Superior temporal gyrus (tissue), 1 donor: ENCODE measurements at regions not wholly inside any gene's neighbourhood (a gene's known extent, or its start where the extent isn't known, plus 50 kb on each side); places are given as distances from the start of the nearest gene placed in this dataset.
"Not testable (repeated sequence)": the region's sequence is repeated elsewhere in the genome, so short reads cannot be mapped to it uniquely, and the experiment has no call there.

Source experiments
- DNase-seq: peaks from one replicate; pipeline ENCODE4 v3.0.0-alpha.2; 2016; ENCODE audit errors: extremely low spot score

DNA sequence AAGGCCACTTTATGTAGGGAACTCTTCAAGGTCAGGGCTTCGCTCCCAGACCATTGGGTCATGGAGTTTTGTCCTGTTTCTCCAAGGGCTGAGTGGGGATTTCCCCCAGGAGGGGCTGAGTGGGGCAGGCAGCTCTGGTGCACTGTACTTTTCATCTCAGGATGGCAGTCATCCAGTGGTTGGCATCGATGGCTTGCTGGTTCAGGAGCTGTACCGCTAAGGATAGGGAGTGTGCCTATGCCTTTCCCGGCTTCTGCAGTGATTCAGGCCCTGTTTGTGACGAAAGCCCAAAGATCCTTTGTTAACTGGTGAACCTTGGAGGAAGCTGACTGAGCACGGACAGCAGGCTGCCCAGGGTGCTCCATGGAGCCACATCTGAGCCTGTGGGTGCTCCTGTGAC lies 100.1 kb upstream of the GADD45A start:
- no peak for DNase-seq

DNA sequence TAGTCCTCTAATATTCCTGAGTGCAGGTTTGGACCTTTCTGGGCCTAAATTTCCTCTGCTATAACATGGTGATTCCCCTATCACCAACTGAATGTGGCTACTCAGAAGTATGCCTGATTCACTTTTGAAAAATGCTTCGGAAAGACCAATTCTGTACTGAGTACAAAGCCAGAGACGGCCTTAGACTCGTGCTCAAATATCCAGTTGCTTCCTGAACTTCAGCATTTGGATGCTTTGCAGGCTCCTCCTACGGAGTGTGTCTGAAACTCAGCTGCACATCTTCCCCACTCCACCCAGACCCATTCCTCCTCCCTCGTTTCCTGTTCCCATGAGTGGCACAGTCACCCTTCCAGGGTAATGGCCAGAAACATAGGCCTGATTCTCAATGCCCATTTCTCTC lies 98.4 kb upstream of the GADD45A start:
- DNase-seq: no peak

DNA sequence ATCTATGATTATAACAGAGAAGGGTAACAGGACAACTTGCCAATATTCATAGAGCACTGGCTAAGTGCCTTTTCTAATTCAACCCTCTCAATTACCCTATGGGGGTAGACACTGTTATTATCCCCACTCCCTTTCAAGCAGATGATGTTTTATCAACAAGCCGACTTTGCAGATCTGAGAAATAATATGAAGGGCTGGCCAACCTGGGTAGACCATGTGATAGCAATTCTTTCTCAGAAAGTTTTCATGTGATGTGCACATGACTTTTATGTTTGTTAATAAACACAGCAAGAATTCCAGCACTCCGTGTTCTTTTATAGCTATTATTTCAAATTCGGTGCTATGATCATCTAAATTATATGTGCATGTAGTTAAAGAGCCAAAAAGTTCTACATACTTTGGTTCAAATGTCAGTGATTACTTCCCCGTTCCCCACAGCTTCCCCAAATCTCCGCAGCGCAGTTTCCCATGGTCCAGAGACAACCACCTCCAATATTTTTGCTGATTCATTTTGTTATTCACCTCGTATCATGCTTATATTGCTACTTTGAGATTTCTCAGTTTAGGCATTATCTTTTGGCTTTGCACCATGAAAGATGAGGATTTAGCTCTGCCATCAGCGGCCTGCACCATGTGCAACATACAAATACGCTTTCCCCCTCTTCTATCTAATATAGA lies 96.7 kb upstream of the GADD45A start:
- no peak for DNase-seq

DNA sequence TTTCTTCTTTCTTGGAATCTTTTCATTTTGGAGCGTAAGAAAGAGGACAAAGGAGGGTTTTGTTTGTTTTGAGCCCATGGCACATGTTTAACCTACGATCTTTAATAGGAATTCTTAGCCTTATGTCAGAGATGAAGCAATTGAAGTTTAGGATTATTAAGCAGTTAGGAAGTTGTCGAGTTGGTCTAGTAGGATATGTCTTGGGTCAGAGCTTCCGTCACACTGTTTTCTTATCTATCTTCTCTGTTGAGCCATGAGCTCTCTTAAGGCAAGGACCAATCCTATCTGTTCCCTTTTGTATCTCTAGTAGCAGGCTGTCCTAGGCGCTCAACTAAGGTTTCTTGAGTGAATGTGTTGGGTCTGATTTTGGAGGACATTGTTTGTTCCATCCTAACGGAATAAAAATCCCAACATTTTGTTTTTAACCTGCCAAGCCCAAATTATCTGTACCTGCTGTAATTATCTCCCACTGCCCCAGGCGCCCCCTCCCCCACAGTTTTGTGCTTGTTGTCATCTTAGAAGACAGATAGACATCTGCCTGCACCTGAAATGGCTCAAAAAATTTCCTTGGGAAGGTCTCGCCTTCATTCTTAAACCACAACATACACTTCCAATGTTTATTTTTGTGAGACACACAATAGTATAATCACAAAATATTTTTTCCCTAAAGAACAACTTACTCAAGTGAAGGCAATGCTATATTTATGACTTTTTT lies 95.3 kb upstream of the GADD45A start:
- DNase-seq: no peak

DNA sequence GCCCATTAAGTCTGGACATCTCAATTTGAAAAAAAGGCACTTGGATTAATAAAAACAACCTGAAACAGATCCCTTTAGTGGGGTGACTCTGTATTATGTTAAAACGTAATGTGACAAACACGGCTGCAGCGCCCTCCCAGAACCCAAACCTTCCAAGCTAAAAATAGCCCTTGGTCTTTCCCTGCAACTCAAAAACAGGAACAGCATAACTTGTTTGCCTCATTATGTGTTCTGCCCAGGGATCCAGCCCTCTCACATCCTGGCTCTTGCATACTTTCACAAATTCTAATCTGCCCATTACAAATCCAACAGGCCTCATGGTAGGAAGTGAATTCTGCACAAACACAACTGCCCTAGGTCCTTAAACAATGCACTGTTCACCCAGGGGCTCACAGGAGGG lies 94.7 kb upstream of the GADD45A start:
- DNase-seq: no peak

DNA sequence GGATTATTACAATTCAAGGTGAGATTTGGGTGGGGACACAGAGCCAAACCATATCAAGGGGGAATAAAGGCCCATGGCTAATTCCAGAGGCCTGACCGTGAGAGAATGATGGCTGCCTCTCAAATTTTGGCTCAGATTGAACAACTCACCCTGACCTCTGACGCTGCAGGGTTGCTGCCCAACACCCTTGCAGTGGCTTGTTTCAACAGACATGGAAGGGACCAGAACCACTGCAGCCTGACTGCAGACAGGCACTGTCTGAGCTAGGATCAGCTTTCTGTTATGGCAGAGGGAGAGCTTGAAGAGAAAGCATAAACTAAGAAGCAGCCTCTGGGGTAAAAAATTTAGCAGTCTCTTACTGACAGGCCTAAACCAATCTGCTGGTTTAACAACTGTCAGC lies 90.2 kb upstream of the GADD45A start:
- DNase-seq: no peak

DNA sequence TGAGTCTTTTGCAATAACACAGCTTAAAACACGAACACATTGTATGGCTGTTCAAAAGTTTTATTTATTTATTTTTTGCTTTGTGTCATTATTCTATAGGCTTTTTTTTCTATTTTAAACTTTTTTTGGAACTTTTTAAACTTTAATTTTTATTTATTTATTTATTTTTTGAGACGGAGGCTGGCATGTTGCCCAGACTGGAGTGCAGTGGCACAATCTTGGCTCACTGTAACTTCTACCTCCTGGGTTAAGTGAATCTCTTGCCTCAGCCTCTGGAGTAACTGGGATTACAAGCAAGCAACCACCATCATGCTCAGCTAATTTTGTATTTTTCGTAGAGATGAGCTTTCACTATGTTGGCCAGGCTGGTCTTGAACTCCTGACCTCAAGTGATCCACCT lies 88.3 kb upstream of the GADD45A start:
- DNase-seq: no peak

DNA sequence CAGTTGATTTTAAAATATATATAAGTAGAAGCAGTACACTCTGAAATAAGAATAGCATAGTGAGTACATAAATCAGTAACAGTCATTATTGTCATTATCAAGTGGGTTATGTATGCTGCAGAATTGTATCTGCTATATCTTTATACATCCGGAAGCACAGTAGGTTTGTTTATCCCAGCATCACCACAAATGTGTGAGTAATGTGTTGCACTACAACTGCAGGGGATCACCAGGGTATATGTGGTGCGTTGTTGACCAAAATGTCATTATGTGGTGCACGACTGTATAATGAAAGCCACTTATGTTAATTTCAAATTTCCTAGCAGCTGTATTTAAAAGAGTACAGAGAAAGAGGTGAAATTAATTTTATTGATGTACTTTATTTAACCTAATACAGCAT lies 87.7 kb upstream of the GADD45A start:
- DNase-seq: no peak

DNA sequence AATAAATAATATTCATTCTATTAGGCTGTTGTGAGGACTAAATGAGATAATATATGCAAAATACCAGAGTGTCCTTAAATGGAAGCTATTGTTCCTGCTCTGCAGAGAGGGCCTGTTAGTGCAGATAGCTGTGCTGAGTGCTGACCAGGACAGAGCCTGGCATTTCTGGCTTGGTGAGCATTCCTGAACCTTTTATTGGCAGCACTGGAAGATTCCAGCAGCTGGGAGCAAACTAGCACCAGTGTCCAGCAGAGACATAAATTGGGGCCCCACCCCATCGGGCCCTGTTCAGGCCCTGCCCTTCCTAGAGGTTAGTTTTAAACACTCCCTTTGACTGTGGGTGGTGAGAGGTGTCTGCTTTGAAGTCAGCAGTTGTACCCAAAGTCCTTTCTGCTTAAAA lies 85.9 kb upstream of the GADD45A start:
- DNase-seq: no peak

DNA sequence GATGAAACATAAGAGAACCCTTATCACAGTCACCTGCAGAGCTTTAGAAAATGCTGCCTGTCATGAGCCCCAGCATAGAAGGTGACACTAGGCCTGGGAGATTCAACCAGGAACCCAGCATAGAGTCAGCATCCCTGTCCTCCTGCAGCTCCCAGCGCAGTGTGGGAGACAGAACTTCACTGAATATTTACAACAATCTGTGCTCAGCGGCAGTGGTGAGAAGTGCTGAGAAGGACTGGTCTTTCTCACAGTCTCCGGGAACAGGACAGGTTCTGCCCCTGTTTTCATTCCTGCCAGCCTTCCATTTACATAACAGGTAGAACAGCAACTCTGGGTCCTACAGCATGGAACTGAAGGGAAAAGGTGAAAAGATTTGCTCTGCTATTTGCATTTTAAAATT lies 83.5 kb upstream of the GADD45A start:
- no peak for DNase-seq

DNA sequence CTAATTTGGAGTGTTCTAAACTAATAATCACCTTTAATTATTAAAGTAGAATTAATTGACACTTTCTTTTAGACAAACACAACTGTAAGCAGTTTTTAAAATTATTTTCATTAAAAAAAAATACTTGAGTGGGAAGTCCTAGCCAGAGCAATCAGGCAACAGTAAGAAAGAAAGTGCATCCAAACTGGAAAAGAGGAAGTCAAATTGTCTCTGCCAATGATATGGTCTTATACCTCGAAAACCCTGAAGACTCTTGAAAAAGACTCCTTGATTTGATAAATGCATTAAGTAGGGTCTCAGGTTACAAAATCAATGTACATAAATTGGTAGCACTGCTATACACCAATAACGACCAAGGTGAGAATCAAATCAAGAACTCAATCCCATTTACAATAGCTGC lies 83.0 kb upstream of the GADD45A start:
- no peak for DNase-seq

DNA sequence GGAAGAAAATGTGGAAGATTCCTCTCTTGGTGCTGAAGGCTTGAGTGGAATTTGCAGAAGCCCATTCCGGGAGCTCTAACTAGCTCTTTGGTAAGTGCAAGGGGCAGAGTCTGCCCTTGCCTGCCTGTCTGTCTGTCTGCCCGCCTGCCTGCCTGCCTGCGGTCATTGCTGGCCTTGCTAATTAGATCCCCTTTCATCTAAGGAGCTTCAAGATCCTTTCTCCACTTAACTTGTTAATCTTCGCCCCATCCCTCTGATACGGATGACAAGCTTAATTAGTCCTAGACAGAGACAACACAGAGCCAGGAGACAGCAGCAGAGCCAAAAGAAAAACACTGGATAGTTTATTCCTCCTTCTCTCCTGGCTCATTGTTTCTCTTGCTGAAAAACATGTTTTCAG lies 80.2 kb upstream of the GADD45A start:
- DNase-seq: no peak

DNA sequence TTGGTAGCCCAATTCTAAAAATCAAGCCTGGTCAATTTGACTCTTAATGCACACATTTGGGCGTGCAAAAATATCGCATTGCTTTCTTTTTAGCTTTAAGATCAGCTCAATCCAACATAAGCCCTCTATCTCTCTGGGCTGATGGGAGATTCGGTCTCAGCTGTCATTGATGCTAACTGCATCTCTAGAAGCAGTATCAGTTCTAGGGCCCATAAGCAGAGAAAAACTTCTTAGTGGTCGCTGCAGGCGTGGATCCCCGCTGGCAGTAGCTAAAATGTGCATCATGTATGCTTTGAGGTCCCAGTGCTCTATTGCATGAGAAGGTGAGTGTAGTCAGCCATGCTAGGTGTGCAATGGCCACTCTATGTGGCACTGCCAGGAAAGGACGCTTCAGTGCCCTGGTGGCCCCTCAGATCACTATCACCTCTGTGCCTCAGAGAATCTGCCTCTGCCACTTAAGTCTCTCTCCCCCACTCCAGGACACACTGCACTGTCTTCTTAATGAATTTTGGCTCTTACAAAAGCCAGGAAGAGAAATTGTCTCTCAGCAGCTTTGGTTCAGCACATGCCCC lies 79.7 kb upstream of the GADD45A start:
- no peak for DNase-seq

DNA sequence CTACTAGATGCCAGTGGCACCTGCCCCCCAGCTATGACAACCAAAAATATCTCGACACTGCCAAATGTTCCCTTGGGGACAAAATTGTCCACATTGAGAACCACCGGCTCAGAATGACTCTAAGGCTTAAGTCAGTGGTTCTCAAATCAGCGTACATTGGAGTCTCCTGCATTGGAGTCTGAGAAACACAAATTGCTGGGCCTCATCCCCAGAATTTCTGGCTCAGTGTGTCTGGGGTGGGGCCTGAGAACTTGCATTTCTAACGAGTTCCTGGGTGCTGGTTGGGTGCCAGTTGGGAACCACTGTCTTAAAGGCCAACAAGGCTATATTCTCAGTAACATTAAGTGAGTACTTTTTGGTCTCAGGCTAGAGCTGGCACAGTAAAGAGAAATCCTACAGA lies 77.7 kb upstream of the GADD45A start:
- no peak for DNase-seq

DNA sequence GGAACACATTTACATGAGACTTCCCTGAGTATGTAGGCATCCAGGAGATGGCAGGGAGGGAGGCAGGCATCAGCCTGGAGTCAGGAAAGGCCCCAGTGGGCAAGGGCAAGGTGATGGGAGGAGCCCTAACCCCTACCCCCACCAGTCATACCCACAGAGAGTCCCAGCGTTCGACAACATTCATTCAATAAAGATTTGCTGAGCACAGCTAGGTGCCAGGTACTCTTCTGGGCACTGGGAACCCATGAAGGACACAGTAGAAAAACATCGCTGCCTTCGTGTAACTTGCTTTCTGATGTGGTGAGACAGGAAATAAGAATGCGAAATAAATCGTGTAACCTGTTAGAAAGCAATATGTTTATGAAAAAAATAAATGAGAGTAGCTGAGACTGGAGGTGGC lies 77.3 kb upstream of the GADD45A start:
- DNase-seq: no peak

DNA sequence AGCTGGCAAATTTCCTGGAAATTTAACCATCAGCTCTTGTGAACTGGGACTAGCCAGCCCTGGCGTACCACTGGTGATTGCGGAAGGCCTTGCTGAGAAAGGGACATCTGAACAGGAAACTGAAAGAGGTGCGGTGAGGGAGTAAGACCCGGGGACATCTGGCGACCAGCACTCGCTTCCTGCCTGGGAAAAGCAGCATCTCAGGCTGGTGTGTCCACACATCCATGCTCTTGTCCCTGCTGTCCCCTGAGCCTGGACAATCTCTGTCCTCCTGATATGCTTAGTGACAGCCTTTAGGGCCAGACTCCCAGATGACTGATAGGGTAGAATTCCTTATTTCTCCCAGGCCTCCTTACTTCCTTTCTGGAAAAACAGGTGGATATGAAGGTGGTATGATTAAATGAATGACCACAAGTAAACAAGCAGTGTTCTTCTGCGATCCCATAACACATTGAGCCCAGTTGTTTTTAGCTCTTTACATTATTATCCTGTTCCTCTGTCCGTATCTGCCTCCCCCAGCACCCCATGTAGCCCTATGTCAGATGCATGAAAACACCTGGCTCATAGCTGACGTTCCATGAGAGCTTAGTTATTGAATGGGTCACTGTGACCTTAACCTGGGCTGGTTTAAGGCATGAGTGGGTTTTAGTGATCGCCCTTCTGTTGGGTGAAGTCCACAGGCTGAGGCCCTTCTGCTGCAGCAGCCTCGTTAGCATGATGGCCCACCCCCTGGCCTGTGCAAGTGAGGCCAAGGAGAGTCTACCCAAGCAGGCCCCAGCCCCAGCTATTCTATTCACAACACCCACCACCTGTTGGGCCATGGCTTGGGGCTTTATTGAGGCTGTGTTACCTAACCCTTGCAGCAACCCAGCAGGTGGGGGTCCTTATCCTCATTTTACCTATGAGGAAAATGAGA lies 76.1 kb upstream of the GADD45A start:
- DNase-seq: no peak

DNA sequence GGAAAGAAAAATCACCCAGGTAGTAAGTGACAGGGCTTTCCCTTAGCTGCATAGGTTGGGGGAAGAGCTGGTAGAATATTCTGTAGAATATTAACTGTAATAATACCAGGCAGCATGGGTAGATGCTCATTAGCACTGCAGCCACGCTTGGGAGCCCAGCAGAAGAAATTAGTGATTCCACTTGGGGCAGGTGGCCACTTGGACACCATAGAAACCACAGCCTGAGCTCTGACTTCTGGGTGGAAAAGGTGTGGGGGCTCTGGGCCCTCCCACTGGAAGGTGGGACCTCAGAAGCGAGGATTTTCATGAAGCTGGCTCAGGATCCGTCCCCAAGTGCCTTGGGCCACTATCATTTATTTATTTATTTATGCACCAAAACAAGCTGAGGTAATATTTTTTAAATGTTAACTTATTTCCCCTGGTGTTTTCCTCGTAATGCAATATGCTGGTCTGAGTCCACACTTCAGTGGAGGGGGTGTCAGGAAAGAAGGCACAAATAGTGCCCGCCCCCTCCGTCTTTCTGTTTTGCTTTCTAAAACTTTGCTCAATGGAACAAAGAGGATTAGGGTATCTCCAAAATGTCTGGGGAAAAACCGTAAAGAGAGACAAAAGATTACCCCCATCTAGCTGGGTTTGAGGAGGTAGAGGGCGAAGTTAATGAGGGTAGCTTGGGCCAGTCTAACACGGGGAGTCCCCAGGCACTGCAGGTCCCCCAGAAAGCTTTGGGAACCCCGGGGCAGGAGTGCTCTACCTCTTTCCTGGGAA lies 75.2 kb upstream of the GADD45A start:
- DNase-seq: no peak

DNA sequence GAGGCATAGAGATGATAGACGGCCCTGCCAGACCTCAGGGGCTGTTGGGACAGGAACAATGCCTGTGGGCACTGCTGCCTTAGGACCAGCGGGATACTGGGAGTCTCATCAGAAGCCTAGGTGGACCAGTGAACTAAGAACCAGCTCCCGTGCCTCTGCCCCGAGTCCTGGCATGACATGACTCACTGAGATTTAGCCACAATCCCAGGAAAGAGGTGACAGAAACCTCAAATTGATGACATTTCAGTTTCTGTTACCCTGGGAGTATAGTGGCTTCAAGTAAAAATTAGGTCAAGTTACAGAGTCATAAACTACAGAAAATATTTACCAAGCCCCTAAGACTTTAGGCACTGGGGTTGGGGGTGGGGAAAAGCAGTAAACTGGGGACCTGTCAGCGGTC lies 74.6 kb upstream of the GADD45A start:
- no peak for DNase-seq

DNA sequence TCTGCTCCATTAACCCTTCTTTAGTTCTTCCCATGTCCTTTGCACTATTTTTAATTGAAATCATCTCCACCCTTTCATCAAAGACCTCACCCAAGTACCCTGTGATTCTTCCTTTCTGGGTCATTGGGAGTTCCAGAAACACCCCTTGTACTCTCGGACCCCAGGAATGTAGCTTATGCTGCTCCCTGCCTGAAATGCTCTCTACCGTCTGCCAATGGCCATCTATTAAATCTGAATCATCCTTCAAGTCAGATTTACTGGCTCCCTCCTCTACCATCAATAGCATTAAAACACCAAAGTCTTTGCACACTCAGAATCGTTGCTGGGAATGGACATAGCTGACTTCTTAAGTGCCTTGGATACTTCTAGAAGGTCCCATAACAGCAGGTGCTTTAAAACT lies 73.2 kb upstream of the GADD45A start:
- DNase-seq: no peak

DNA sequence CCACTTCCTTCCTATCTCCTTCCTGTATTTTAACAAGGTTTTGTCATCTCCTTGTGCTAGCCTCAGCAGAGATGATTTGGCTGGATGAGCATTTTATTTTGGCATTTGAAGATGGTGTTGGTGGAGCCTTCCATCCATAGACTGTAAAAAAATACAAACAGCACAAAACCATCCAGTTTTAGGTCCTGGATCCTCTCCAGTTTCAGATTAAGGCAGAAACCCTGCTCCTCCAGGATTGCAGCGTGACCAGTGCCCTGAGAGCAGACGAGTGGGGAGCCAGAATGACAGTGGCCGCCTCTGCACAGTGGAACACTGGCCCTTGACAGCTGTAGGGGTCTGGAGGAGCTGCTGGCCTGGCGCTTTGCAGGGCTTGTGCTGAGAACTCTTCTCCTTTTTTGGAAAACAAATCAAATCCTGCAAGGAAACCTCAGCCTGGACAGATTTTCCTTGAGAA lies 72.2 kb upstream of the GADD45A start:
- DNase-seq: no peak

DNA sequence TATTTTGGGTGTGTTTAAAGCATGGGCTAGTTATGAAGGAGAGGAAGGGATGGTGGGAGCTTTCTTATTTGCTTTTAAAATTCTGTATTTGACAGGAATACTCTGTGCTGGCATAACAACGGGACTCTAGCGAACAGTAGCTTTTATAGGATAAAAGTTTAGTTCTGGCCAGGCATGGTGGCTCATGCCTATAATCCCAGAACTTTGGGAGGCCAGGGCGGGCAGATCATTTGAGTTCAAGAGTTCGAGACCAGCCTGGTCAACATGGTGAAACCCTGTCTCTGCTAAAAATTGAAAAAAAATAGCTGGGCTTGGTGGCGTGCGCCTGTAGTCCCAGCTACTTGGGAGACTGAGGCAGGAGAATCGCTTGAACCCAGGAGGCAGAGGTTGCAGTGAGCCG lies 71.5 kb upstream of the GADD45A start:
- not testable (repeated sequence) for DNase-seq

DNA sequence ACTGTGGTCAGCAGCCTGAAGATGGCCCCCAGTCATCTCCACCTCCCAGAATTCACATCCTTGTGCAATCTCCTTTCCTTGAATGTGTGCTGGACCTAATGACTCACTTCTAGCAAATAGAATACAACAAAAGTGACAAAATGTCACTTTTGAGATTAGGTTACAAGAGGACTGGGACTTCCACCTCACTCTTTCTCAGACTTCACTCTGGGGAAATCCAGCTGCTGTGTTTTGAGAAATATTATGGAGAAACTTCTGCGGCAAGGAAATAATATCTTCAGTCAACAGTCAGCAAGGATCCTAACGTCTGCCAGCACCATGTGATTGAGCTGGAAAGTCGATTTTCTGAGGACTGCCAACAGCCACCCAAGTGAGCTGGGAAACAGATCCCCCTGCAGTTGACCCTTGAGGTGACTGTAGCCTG lies 70.5 kb upstream of the GADD45A start:
- no peak for DNase-seq
